Endothelial cell of umbilical vein (primary cell): ENCODE measurements at regions not wholly inside any gene's neighbourhood (a gene's known extent, or its start where the extent isn't known, plus 50 kb on each side); places are given as distances from the start of the nearest gene placed in this dataset.

Experiments
- BruUV-seq: library from RNA; stranded (reverse); fragments of 400-500 nt; replicated peaks from 2 replicates; lab custom pipeline; 2021; lab: Mats Ljungman, UMichigan
- CTCF ChIA-PET: fragments of 300-600, 350-600 bp; sonication (Branson Sonifier 250); formaldehyde crosslinking; loops from one replicate; lab custom pipeline; 2021; ENCODE audit warnings: antibody characterized with exemption, inconsistent platforms; lab: Charles Lee
- POLR2A ChIA-PET: fragments of 300-600, 350-600 bp; sonication (Branson Sonifier 250); formaldehyde crosslinking; loops from one replicate; lab custom pipeline; 2021; ENCODE audit warnings: antibody characterized with exemption, inconsistent platforms; lab: Charles Lee
- DNase-seq: peaks from one replicate; pipeline ENCODE4 v3.0.0-alpha.2; 2011; ENCODE audit warnings: low read depth, low spot score
- FAIRE-seq: peaks from 2 replicates; lab custom pipeline; 2011; peaks lifted over from hg19 to GRCh38; lab: Jason Lieb, UNC
- H2AFZ ChIP-seq: 2 replicates; pipeline ENCODE4 v1.6.0; 2012; ENCODE audit warnings: low read depth, low read length, control low read depth, inconsistent platforms
- H3K27ac ChIP-seq: 2 replicates; pipeline ENCODE4 v1.5.1; 2011; ENCODE audit warnings: low read depth, mild to moderate bottlenecking, control low read depth, low read length, moderate library complexity; ENCODE audit not compliant: insufficient read depth
- H3K27me3 ChIP-seq, 2 experiments: 2 replicates each; pipeline versions ENCODE4 v1.6.0 to v1.6.1; 2011; ENCODE audit warnings: low read length in 2 of 2, mixed read lengths in 1 of 2; ENCODE audit not compliant: control insufficient read depth in 2 of 2, insufficient read depth in 2 of 2
- H3K36me3 ChIP-seq, 2 experiments: 2 replicates in 1 of 2; 3 replicates in 1 of 2; pipeline ENCODE4 v1.5.1; 2011; ENCODE audit warnings: low read length in 2 of 2, mild to moderate bottlenecking in 1 of 2, moderate library complexity in 1 of 2; ENCODE audit not compliant: control insufficient read depth in 2 of 2, insufficient read depth in 2 of 2; ENCODE audit errors: extremely low read depth in 1 of 2
- H3K4me1 ChIP-seq: 3 replicates; pipeline ENCODE4 v1.5.1; 2011; ENCODE audit warnings: mild to moderate bottlenecking, low read length; ENCODE audit not compliant: control insufficient read depth, insufficient read depth; ENCODE audit errors: extremely low read depth
- H3K4me2 ChIP-seq: 2 replicates; pipeline ENCODE4 v1.6.1; 2011; ENCODE audit warnings: low read length, control low read depth, mixed read lengths; ENCODE audit not compliant: insufficient read depth
- H3K4me3 ChIP-seq, 3 experiments: fragments of 200-600 bp in 1 of 3; sonication (generic), shearing (Covaris generic) in 1 of 3; replicated peaks in 1 of 3; 2 replicates each; pipeline ENCODE4 v1.5.1; 2011 to 2016; ENCODE audit warnings: control low read depth in 3 of 3, low read length in 3 of 3, mild to moderate bottlenecking in 2 of 3, inconsistent platforms in 1 of 3, low read depth in 1 of 3, moderate library complexity in 1 of 3; ENCODE audit not compliant: insufficient read depth in 1 of 3
- H3K79me2 ChIP-seq: 2 replicates; pipeline ENCODE4 v1.6.0; 2012; ENCODE audit warnings: low read length, inconsistent platforms; ENCODE audit not compliant: control insufficient read depth, insufficient read depth
- H3K9ac ChIP-seq: replicated peaks from 2 replicates; pipeline ENCODE3; 2011; ENCODE audit warnings: low read length, control low read depth; ENCODE audit not compliant: insufficient read depth; ENCODE audit errors: extremely low read depth
- H3K9me1 ChIP-seq: replicated peaks from 3 replicates; pipeline ENCODE4 v1.6.0; 2011; ENCODE audit warnings: mild to moderate bottlenecking, low read length; ENCODE audit not compliant: control insufficient read depth, insufficient read depth; ENCODE audit errors: extremely low read depth
- H3K9me3 ChIP-seq: replicated peaks from 2 replicates; pipeline ENCODE4 v1.5.1; 2012; ENCODE audit warnings: low read length, inconsistent platforms; ENCODE audit not compliant: control insufficient read depth, insufficient read depth
- H4K20me1 ChIP-seq: replicated peaks from 2 replicates; pipeline ENCODE3; 2011; ENCODE audit warnings: mild to moderate bottlenecking, low read length; ENCODE audit not compliant: control insufficient read depth, insufficient read depth; ENCODE audit errors: extremely low read depth
- EZH2 ChIP-seq: IDR thresholded peaks from 2 replicates; pipeline ENCODE4 v1.6.1; 2012; ENCODE audit warnings: borderline replicate concordance, low read depth, mild to moderate bottlenecking, moderate library complexity, low read length, inconsistent platforms; ENCODE audit not compliant: severe bottlenecking
- FOS ChIP-seq: IDR thresholded peaks from 2 replicates; pipeline ENCODE4 v1.6.1; 2011; ENCODE audit warnings: mild to moderate bottlenecking, low read length, moderate library complexity, borderline replicate concordance; ENCODE audit not compliant: insufficient read depth
- GATA2 ChIP-seq: IDR thresholded peaks from 2 replicates; pipeline ENCODE4 v1.7.0; 2011; ENCODE audit warnings: low read depth, mild to moderate bottlenecking, moderate library complexity, mixed read lengths, low read length; ENCODE audit not compliant: insufficient read length, insufficient read depth
- JUN ChIP-seq: IDR thresholded peaks from 2 replicates; pipeline ENCODE4 v1.6.1; 2011; ENCODE audit warnings: borderline replicate concordance, low read depth; ENCODE audit not compliant: insufficient read length, insufficient read depth
- MYC ChIP-seq: IDR thresholded peaks from one replicate; pipeline ENCODE4 v1.6.1; 2011; ENCODE audit warnings: mild to moderate bottlenecking, low read depth, low read length
- POLR2A ChIP-seq: IDR thresholded peaks from 2 replicates; pipeline ENCODE4 v1.6.1; 2012; ENCODE audit warnings: low read depth, mild to moderate bottlenecking, control low read depth, low read length
- POLR2AphosphoS5 ChIP-seq: IDR thresholded peaks from 2 replicates; pipeline ENCODE4 v1.6.1; 2012; ENCODE audit warnings: low read depth, mild to moderate bottlenecking, control low read depth, low read length, moderate library complexity; ENCODE audit not compliant: insufficient read depth
- dilution Hi-C: fragments of 300-500 bp; cut with MboI; formaldehyde crosslinking; loops from one replicate; pipeline ENCODE4 v1.15.0; 2019; ENCODE audit warnings: low sequenced_read_pairs; ENCODE audit not compliant: extremely low pct_ligation_motif_present
- intact Hi-C: fragments of 100-400 bp; cut with micrococcal nuclease; formaldehyde crosslinking; loops from one replicate; pipeline ENCODE4 v1.10.0; 2022
- TF ChIP-seq, protein P1 (sequence below), 2 donors: IDR thresholded peaks; 1 replicate in 1 of 2; 2 replicates in 1 of 2; pipeline ENCODE4 v1.5.1; 2011; ENCODE audit warnings: low read length in 2 of 2, mild to moderate bottlenecking in 2 of 2, moderate library complexity in 2 of 2, control low read depth in 1 of 2, inconsistent platforms in 1 of 2, low read depth in 1 of 2; ENCODE audit not compliant: insufficient read depth in 1 of 2; ENCODE audit errors: extremely low read depth in 1 of 2
- TF ChIP-seq, protein P2 (sequence below): IDR thresholded peaks from 2 replicates; pipeline ENCODE4 v1.6.1; 2011; ENCODE audit not compliant: insufficient read depth, insufficient read length

DNA sequence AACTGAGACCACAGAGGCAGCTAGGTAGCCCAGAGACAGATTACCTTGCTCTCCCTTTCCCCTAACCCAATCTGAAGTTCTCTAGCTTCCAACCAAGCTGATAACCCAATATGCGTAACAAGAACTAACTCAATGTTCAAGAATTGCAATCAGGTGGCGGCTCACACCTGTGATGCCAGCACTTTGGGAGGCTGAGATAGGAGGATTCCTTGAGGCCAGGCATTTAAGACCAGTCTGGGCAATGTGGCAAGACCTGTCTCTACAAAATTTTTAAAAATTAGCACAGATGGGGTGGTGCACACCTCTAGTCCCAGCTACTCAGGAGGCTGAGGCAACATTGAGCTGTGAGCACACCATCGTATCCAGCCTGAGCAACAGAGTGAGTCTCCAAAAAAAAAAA, 86.7 kb upstream of the IPO5 start:
- no peaks in the 10 kb centered on the region for H4K20me1 ChIP-seq
- H3K9me1 ChIP-seq, result no peaks in the 10 kb centered on the region
- no peaks in the 10 kb centered on the region for H3K9me3 ChIP-seq
- BruUV-seq, result no TSS peak
- no peak overlapping the region for H3K27ac ChIP-seq
- H2AFZ ChIP-seq, result no peak overlapping the region
- dilution Hi-C loops (no loop called here), intact Hi-C loops (no loop called here)
- no peak overlapping the region for H3K9ac ChIP-seq
- POLR2A ChIA-PET, result no interaction called here
- DNase-seq (no peak), FAIRE-seq (no peak)
- no peak overlapping the region for H3K4me3 ChIP-seq
- no peaks in the 10 kb centered on the region for H3K4me1 ChIP-seq
- H3K79me2 ChIP-seq, result no peaks in the 10 kb centered on the region
- no peak for TF ChIP-seq EZH2
- no peak for TF ChIP-seq GATA2
- TF ChIP-seq, protein P1, sequence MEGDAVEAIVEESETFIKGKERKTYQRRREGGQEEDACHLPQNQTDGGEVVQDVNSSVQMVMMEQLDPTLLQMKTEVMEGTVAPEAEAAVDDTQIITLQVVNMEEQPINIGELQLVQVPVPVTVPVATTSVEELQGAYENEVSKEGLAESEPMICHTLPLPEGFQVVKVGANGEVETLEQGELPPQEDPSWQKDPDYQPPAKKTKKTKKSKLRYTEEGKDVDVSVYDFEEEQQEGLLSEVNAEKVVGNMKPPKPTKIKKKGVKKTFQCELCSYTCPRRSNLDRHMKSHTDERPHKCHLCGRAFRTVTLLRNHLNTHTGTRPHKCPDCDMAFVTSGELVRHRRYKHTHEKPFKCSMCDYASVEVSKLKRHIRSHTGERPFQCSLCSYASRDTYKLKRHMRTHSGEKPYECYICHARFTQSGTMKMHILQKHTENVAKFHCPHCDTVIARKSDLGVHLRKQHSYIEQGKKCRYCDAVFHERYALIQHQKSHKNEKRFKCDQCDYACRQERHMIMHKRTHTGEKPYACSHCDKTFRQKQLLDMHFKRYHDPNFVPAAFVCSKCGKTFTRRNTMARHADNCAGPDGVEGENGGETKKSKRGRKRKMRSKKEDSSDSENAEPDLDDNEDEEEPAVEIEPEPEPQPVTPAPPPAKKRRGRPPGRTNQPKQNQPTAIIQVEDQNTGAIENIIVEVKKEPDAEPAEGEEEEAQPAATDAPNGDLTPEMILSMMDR (IDR thresholded peaks at IDR 0.05; ENCODE audit: extremely low read depth in 1 of 2, insufficient read depth in 1 of 2, low read depth in 1 of 2, low read length in 2 of 2), result no peak
- TF ChIP-seq POLR2AphosphoS5, result no peak
- no peak for TF ChIP-seq POLR2A
- no peak for TF ChIP-seq MYC
- no peak for TF ChIP-seq FOS
- no peak for TF ChIP-seq JUN
- TF ChIP-seq, protein P2, sequence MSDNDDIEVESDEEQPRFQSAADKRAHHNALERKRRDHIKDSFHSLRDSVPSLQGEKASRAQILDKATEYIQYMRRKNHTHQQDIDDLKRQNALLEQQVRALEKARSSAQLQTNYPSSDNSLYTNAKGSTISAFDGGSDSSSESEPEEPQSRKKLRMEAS, result no peak
- H3K27me3 ChIP-seq, result no peaks in the 10 kb centered on the region
- CTCF ChIA-PET, result interaction anchor here (1.6 to 2.4 kb wide), 2 partner anchors 10 to 11 kb away, joined by 3 to 7 read pairs; no protein-coding TSS in a partner anchor
- no peak overlapping the region for H3K4me2 ChIP-seq
- H3K36me3 ChIP-seq, result no peaks in the 10 kb centered on the region
